A549 (cell line): ENCODE measurements at regions not wholly inside any gene's neighbourhood (a gene's known extent, or its start where the extent isn't known, plus 50 kb on each side); places are given as distances from the start of the nearest gene placed in this dataset.

ENCODE experiments used
- CBX2 ChIP-seq: fragments of 200-600 bp; sonication (generic); IDR thresholded peaks from 2 replicates; pipeline ENCODE4 v1.6.1; 2016; ENCODE audit warnings: low read depth, mild to moderate bottlenecking, borderline replicate concordance
- TF ChIP-seq, protein P1 (sequence below): fragments of >200 bp; sonication (Bioruptor Twin); formaldehyde crosslinking; IDR thresholded peaks from 3 replicates; pipeline ENCODE4 v1.5.1; 2016

GRCh38 chr4:30461218-30461617 is 259.0 kb upstream of the PCDH7 start:
- TF ChIP-seq CBX2 = no peak
- TF ChIP-seq, protein P1, sequence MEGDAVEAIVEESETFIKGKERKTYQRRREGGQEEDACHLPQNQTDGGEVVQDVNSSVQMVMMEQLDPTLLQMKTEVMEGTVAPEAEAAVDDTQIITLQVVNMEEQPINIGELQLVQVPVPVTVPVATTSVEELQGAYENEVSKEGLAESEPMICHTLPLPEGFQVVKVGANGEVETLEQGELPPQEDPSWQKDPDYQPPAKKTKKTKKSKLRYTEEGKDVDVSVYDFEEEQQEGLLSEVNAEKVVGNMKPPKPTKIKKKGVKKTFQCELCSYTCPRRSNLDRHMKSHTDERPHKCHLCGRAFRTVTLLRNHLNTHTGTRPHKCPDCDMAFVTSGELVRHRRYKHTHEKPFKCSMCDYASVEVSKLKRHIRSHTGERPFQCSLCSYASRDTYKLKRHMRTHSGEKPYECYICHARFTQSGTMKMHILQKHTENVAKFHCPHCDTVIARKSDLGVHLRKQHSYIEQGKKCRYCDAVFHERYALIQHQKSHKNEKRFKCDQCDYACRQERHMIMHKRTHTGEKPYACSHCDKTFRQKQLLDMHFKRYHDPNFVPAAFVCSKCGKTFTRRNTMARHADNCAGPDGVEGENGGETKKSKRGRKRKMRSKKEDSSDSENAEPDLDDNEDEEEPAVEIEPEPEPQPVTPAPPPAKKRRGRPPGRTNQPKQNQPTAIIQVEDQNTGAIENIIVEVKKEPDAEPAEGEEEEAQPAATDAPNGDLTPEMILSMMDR = no peak
